Upper lobe of left lung (tissue), 6 donors: ENCODE measurements at regions not wholly inside any gene's neighbourhood (a gene's known extent, or its start where the extent isn't known, plus 50 kb on each side); places are given as distances from the start of the nearest gene placed in this dataset.

Experiments
- ATAC-seq, 2 donors: fragments of 200-7000 bp; cut with Tn5 transposase; one replicate each; pipeline ENCODE4 v1.9.1; 2022; ENCODE audit warnings: mild to moderate bottlenecking in 2 of 2, moderate library complexity in 2 of 2; ENCODE audit not compliant: low FRiP score in 2 of 2
- DNase-seq, 2 donors: peaks; one replicate each; pipeline ENCODE4 v3.0.0-alpha.2; 2019 to 2020
- H3K27ac ChIP-seq, 4 donors: fragments of 200-600 bp; sonication (generic); one replicate each; pipeline ENCODE4 v1.5.1; 2016 to 2019
- H3K27me3 ChIP-seq, 4 donors: fragments of 200-600 bp; sonication (generic); one replicate each; pipeline ENCODE4 v1.5.1; 2017 to 2019
- H3K36me3 ChIP-seq, 4 donors: fragments of 200-600 bp; sonication (generic); one replicate each; pipeline ENCODE4 v1.5.1; 2016 to 2019
- H3K4me1 ChIP-seq, 4 donors: fragments of 200-600 bp; sonication (generic); one replicate each; pipeline ENCODE4 v1.5.1; 2018 to 2019
- H3K4me3 ChIP-seq, 4 donors: fragments of 200-600 bp; sonication (generic); one replicate each; pipeline ENCODE4 v1.5.1; 2017 to 2019; ENCODE audit warnings: mild to moderate bottlenecking in 2 of 4, moderate library complexity in 1 of 4
- H3K9me3 ChIP-seq, 4 donors: fragments of 200-600 bp; sonication (generic); one replicate each; pipeline ENCODE4 v1.5.1; 2018 to 2019
- EP300 ChIP-seq, 4 donors: sonication (generic); formaldehyde crosslinking; IDR thresholded peaks; one replicate each; pipeline ENCODE4 v1.5.1; 2017; ENCODE audit warnings: antibody characterized with exemption in 4 of 4, control low read depth in 2 of 4
- POLR2A ChIP-seq, 4 donors: fragments of 450-650 bp; IDR thresholded peaks; one replicate each; pipeline ENCODE4 v1.5.1; 2016 to 2017; ENCODE audit warnings: antibody characterized with exemption in 4 of 4, mild to moderate bottlenecking in 2 of 4
- POLR2AphosphoS5 ChIP-seq, 2 donors: sonication (generic); formaldehyde crosslinking; IDR thresholded peaks; one replicate each; pipeline ENCODE4 v1.5.1; 2017; ENCODE audit warnings: antibody characterized with exemption in 2 of 2
- WGBS, 2 donors: methylation state at CpG; one replicate each; pipeline ENCODE4 v1.1.5; 2017 to 2018; 5-methylcytosine and 5-hydroxymethylcytosine counted together
- TF ChIP-seq, protein P1 (sequence below), 6 experiments: fragments of 450-650 bp in 4 of 6; fragments of 200-600 bp in 2 of 6; sonication (generic) in 2 of 6; IDR thresholded peaks; one replicate each; pipeline ENCODE4 v1.5.1; 2016 to 2019; ENCODE audit warnings: antibody characterized with exemption in 6 of 6
- donor health status: DM: no; HTN: no; CAD: no; lungs with moderate emphysema.
- donor health status: DM: no; HTN: yes; CAD: no; lungs with severe emphysema.

DNA sequence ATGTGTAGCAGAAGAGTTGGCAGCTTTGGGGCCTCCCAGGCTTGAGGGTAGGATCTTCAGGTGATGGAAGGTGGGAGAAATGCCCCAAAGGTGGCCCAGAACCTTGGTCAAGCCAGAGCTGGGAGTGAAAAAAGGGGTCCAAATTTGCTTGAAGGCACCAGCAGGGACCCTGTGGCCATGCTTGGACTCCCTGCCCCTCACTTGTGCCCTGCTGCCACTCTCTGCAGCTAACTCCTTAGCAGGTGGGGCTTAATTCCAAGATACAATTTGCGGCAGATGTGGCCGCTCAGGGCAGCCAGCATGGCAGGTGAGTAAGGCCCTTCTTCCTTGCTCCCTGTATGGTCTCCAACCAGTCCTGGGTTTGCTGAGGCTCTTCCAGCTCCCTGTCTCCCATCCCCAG lies 51.3 kb upstream of the ADRA1D start:
- DNase-seq (no peak), ATAC-seq (no peak)
- no peaks in the 10 kb centered on the region for H3K36me3 ChIP-seq
- no peaks in the 10 kb centered on the region for H3K27me3 ChIP-seq
- H3K4me3 ChIP-seq: no peak overlapping the region
- TF ChIP-seq EP300 (IDR thresholded peaks at IDR 0.05) (no peak), POLR2AphosphoS5 (IDR thresholded peaks at IDR 0.05) (no peak), POLR2A (IDR thresholded peaks at IDR 0.05) (no peak)
- TF ChIP-seq, protein P1, sequence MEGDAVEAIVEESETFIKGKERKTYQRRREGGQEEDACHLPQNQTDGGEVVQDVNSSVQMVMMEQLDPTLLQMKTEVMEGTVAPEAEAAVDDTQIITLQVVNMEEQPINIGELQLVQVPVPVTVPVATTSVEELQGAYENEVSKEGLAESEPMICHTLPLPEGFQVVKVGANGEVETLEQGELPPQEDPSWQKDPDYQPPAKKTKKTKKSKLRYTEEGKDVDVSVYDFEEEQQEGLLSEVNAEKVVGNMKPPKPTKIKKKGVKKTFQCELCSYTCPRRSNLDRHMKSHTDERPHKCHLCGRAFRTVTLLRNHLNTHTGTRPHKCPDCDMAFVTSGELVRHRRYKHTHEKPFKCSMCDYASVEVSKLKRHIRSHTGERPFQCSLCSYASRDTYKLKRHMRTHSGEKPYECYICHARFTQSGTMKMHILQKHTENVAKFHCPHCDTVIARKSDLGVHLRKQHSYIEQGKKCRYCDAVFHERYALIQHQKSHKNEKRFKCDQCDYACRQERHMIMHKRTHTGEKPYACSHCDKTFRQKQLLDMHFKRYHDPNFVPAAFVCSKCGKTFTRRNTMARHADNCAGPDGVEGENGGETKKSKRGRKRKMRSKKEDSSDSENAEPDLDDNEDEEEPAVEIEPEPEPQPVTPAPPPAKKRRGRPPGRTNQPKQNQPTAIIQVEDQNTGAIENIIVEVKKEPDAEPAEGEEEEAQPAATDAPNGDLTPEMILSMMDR (IDR thresholded peaks at IDR 0.05): no peak
- no peak overlapping the region for H3K27ac ChIP-seq
- H3K9me3 ChIP-seq: no peaks in the 10 kb centered on the region
- 100% methylated on average over 2 of the region's 2 CpGs; no CpG with 5 or more reads in 1 of the 2 donors for WGBS, 2 donors
- H3K4me1 ChIP-seq: peaks cover 0 to 8% (median 0%) of the 10 kb centered on the region in 4 donors

DNA sequence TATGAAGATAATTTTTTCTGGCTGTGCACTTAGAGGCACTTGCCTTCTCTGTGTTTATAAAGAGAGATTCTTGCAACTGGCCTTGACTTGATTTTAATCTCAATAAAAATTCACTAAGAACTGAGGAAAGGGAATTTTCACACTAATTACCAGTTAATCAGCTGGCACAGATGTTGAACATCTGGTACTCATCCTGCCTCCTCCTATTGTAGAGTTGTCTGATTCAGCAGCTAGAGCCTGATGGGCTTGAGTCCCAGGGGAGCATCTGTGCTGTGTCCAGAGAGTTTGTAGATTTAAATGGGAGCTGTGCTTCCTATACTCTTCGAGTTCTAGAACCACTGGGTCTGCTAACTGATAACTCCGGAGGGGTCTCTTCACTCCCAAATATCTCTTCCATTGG lies 50.7 kb upstream of the ADRA1D start:
- Histone ChIP-seq H3K27ac (no peak overlapping the region), H3K9me3 (no peaks in the 10 kb centered on the region), H3K4me1 (peaks cover 0 to 8% (median 0%) of the 10 kb centered on the region in 4 donors), H3K36me3 (no peaks in the 10 kb centered on the region), H3K4me3 (no peak overlapping the region), H3K27me3 (no peaks in the 10 kb centered on the region)
- 50 to 69% methylated on average over 2 of the region's 2 CpGs for WGBS, 2 donors
- TF ChIP-seq POLR2A (IDR thresholded peaks at IDR 0.05) (no peak), EP300 (IDR thresholded peaks at IDR 0.05) (no peak)
- TF ChIP-seq, protein P1 (IDR thresholded peaks at IDR 0.05): no peak
- DNase-seq (no peak), ATAC-seq (no peak)

DNA sequence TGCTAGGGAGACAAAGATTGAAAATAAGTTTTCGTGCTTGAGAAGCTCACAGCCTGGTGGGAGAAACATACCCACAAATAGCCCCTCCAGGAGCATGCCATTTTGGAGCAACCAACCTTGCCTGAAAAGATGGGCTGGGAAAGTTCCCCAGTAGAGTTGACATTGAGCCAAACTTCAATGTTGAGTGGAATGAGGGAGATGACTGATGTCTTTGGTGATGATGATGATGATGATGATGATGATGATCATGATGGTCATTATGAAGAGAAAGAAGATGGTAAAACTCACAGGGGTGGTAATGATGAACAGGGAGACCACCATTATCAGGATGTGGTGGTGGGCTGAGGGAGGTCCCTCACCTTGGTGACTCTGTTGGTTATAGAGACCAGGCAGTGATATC lies 50.1 kb upstream of the ADRA1D start:
- WGBS, 2 donors: 78 to 92% methylated on average over 1 of the region's 1 CpG
- TF ChIP-seq POLR2A (IDR thresholded peaks at IDR 0.05): no peak
- TF ChIP-seq EP300 (IDR thresholded peaks at IDR 0.05): no peak
- TF ChIP-seq POLR2AphosphoS5 (IDR thresholded peaks at IDR 0.05): no peak
- TF ChIP-seq, protein P1 (IDR thresholded peaks at IDR 0.05): no peak
- Histone ChIP-seq H3K27me3 (no peaks in the 10 kb centered on the region), H3K27ac (no peak overlapping the region), H3K4me1 (peaks cover 0 to 8% (median 0%) of the 10 kb centered on the region in 4 donors), H3K4me3 (no peak overlapping the region), H3K36me3 (no peaks in the 10 kb centered on the region), H3K9me3 (no peaks in the 10 kb centered on the region)
- ATAC-seq (no peak), DNase-seq (no peak)
